ENCODE measurements at regions not wholly inside any gene's neighbourhood (a gene's known extent, or its start where the extent isn't known, plus 50 kb on each side); places are given as distances from the start of the nearest gene placed in this dataset.

- no peak for TF ChIP-seq CTCF (IDR thresholded peaks at IDR 0.05; ENCODE audit: insufficient read depth, low read length)
- no peak overlapping the region for H3K4me3 ChIP-seq (ENCODE audit: low read depth, low read length)
- DNase-seq (ENCODE audit: low read depth), result no peak
These were observed 71.2 kb upstream of the EPS8L3 start for GRCh38 chr1:109834951-109835350.

- no peak overlapping the region for H3K4me3 ChIP-seq (ENCODE audit: low read depth, low read length)
- DNase-seq (ENCODE audit: low read depth), result no peak
- TF ChIP-seq CTCF (IDR thresholded peaks at IDR 0.05; ENCODE audit: insufficient read depth, low read length), result no peak
These were observed 69.2 kb upstream of the EPS8L3 start for GRCh38 chr1:109832945-109833344.

GRCh38 chr1:109828756-109829505 lies 65.2 kb upstream of the EPS8L3 start:
- no peak overlapping the region for H3K4me3 ChIP-seq (ENCODE audit: low read depth, low read length)
- TF ChIP-seq CTCF (IDR thresholded peaks at IDR 0.05; ENCODE audit: insufficient read depth, low read length), result no peak
- DNase-seq (ENCODE audit: low read depth), result no peak

- no peak for TF ChIP-seq CTCF (IDR thresholded peaks at IDR 0.05; ENCODE audit: insufficient read depth, low read length)
These were observed 64.3 kb upstream of the EPS8L3 start for GRCh38 chr1:109827986-109828385.

GRCh38 chr1:109827466-109827865 lies 63.7 kb upstream of the EPS8L3 start:
- no peak for DNase-seq (ENCODE audit: low read depth)
- no peak for TF ChIP-seq CTCF (IDR thresholded peaks at IDR 0.05; ENCODE audit: insufficient read depth, low read length)
- no peak overlapping the region for H3K4me3 ChIP-seq (ENCODE audit: low read depth, low read length)

More at GRCh38 chr1:109827986-109828385, 64.3 kb upstream of the EPS8L3 start:
- DNase-seq (ENCODE audit: low read depth), result no peak
- no peak overlapping the region for H3K4me3 ChIP-seq (ENCODE audit: low read depth, low read length)

GRCh38 chr1:109826930-109827349 lies 63.2 kb upstream of the EPS8L3 start:
- peak; percentile 27 for DNase-seq (ENCODE audit: low read depth)
- TF ChIP-seq CTCF (IDR thresholded peaks at IDR 0.05; ENCODE audit: insufficient read depth, low read length), result no peak

GRCh38 chr1:109826446-109826845 lies 62.7 kb upstream of the EPS8L3 start:
- DNase-seq (ENCODE audit: low read depth), result no peak
- TF ChIP-seq CTCF (IDR thresholded peaks at IDR 0.05; ENCODE audit: insufficient read depth, low read length), result no peak
- H3K4me3 ChIP-seq (ENCODE audit: low read depth, low read length), result no peak overlapping the region

More at GRCh38 chr1:109826930-109827349, 63.2 kb upstream of the EPS8L3 start:
- no peak overlapping the region for H3K4me3 ChIP-seq (ENCODE audit: low read depth, low read length)
